ENCODE measurements at regions not wholly inside any gene's neighbourhood (a gene's known extent, or its start where the extent isn't known, plus 50 kb on each side); places are given as distances from the start of the nearest gene placed in this dataset.
A peak's percentile ranks its signal among the peaks of the same experiment; 100 is the strongest.

DNA sequence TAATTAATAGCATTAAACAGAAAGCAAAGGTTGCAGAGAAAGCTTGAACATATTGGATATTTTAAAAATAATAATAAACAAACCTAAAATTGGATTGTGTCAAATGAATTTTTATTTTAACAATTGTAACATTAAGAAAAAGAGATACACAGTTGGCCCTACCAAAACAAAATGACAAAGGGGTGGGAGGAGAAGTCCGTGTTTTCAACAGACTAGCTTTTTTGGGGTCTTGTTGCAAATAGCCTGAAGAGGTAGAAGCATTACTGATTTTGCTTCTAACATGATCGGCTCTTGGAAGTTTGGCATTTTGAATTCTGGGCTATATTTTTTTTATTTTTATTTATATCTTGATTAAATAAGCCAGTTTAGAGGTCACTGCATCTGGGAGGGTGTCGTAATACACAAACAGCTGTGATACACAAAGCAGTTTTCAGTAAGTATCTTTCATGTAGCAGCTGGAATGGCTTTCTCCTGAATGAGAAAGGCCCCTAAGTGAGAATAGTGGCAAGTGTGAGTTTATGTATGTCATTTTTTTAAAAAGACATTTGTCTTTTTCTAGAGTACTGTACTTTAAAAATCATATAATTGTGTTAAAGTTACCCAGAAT is 85.5 kb upstream of the ZNF217 start:
- no peaks in the 10 kb centered on the region for H3K9me2 ChIP-seq (replicated peaks; ENCODE audit: control insufficient read depth, low read length)
- TF ChIP-seq EZH2phosphoT487 (IDR thresholded peaks at IDR 0.05; ENCODE audit: borderline replicate concordance, low read length) = no peak
- TF ChIP-seq, protein P1, sequence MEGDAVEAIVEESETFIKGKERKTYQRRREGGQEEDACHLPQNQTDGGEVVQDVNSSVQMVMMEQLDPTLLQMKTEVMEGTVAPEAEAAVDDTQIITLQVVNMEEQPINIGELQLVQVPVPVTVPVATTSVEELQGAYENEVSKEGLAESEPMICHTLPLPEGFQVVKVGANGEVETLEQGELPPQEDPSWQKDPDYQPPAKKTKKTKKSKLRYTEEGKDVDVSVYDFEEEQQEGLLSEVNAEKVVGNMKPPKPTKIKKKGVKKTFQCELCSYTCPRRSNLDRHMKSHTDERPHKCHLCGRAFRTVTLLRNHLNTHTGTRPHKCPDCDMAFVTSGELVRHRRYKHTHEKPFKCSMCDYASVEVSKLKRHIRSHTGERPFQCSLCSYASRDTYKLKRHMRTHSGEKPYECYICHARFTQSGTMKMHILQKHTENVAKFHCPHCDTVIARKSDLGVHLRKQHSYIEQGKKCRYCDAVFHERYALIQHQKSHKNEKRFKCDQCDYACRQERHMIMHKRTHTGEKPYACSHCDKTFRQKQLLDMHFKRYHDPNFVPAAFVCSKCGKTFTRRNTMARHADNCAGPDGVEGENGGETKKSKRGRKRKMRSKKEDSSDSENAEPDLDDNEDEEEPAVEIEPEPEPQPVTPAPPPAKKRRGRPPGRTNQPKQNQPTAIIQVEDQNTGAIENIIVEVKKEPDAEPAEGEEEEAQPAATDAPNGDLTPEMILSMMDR (IDR thresholded peaks at IDR 0.05; ENCODE audit: low read depth, low read length, poor library complexity, severe bottlenecking) = no peak
- H3K4me2 ChIP-seq (ENCODE audit: low read length) = peak overlapping the region; percentile 77
- H3K79me2 ChIP-seq (ENCODE audit: control insufficient read depth, low read length) = no peaks in the 10 kb centered on the region; the same call in 1 of the 2 replicates
- H3K27ac ChIP-seq (ENCODE audit: low read depth, low read length) = peak overlapping the region; percentile 41
- no peaks in the 10 kb centered on the region for H4K20me1 ChIP-seq (ENCODE audit: control insufficient read depth, insufficient read depth, low read depth, low read length)
- peaks cover 10% of the 10 kb centered on the region; the same call in 1 of the 2 replicates for H3F3A ChIP-seq (ENCODE audit: control insufficient read depth, insufficient read depth)
- H3K4me3 ChIP-seq (ENCODE audit: low read length) = peak overlapping the region; percentile 54
- no peaks in the 10 kb centered on the region for H3K27me3 ChIP-seq (ENCODE audit: control insufficient read depth, low read length)
- peaks cover 55% of the 10 kb centered on the region for H3K4me1 ChIP-seq (ENCODE audit: control insufficient read depth, low read length)
- no peaks in the 10 kb centered on the region for H3K36me3 ChIP-seq (ENCODE audit: control insufficient read depth, low read length)
- no peaks in the 10 kb centered on the region for H3K9me3 ChIP-seq (ENCODE audit: control insufficient read depth, insufficient read depth, low read length)

- no peaks in the 10 kb centered on the region; the same call in 1 of the 2 replicates for H3K79me2 ChIP-seq (ENCODE audit: control insufficient read depth, low read length)
- H3K27ac ChIP-seq (ENCODE audit: low read depth, low read length) = peak overlapping the region; percentile 41
- no peaks in the 10 kb centered on the region for H3K9me3 ChIP-seq (ENCODE audit: control insufficient read depth, insufficient read depth, low read length)
- H3K9me2 ChIP-seq (replicated peaks; ENCODE audit: control insufficient read depth, low read length) = no peaks in the 10 kb centered on the region
- H3K27me3 ChIP-seq (ENCODE audit: control insufficient read depth, low read length) = no peaks in the 10 kb centered on the region
- H3K4me1 ChIP-seq (ENCODE audit: control insufficient read depth, low read length) = peaks cover 55% of the 10 kb centered on the region
- TF ChIP-seq, protein P1 (IDR thresholded peaks at IDR 0.05; ENCODE audit: low read depth, low read length, poor library complexity, severe bottlenecking) = peak; percentile 33
- TF ChIP-seq EZH2phosphoT487 (IDR thresholded peaks at IDR 0.05; ENCODE audit: borderline replicate concordance, low read length) = no peak
- H4K20me1 ChIP-seq (ENCODE audit: control insufficient read depth, insufficient read depth, low read depth, low read length) = no peaks in the 10 kb centered on the region
- peaks cover 10% of the 10 kb centered on the region; the same call in 1 of the 2 replicates for H3F3A ChIP-seq (ENCODE audit: control insufficient read depth, insufficient read depth)
- H3K4me2 ChIP-seq (ENCODE audit: low read length) = peak overlapping the region; percentile 77
- H3K36me3 ChIP-seq (ENCODE audit: control insufficient read depth, low read length) = no peaks in the 10 kb centered on the region
- H3K4me3 ChIP-seq (ENCODE audit: low read length) = peak overlapping the region; percentile 53
Measured at GRCh38 chr20:53678315-53678989, 84.8 kb upstream of the ZNF217 start.

DNA sequence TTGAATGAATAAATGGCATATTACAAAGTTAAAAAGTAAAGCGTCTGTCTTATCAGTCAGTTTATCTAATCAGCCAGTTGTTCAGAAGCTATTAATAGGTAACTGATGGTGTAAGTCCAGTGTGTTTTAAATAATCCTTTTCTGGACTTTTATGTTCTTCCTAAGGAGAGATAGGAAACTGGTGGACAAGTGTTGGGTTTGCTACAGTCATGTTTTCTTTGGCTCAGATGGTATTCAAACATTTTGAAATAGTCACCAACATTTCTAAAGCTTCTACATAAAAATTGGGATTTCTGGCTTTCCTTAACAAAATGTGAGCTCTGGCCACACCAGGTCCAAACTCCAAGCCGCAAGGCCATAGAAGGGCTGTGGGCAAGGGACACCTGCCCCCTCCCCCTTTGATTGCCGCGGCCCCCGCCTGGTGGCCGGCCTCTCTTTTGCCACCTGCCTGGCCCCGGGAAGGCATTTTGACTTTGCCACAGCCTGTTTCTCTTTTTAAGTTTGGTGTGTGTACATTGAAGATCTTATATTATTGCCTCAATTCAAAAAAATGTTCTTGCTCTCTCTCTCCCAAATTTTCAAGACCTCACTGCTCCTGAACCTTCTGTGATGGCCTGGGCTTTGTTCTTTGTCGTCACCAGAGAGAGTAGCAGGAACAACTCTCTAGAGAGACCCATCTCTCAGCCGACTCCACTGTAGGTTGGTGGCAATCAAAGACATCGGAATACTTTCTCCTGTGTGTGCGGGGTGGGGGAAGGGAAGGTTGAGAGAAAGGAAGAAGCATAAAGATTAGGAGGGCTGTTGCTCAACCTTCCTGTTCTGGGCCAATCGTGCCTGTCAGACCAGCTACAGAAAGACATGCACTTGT is 84.0 kb upstream of the ZNF217 start:
- no peak for TF ChIP-seq EZH2phosphoT487 (IDR thresholded peaks at IDR 0.05; ENCODE audit: borderline replicate concordance, low read length)
- TF ChIP-seq, protein P1 (IDR thresholded peaks at IDR 0.05; ENCODE audit: low read depth, low read length, poor library complexity, severe bottlenecking) = no peak
- Histone ChIP-seq H3K27me3 (ENCODE audit: control insufficient read depth, low read length) (no peaks in the 10 kb centered on the region), H3K36me3 (ENCODE audit: control insufficient read depth, low read length) (no peaks in the 10 kb centered on the region), H4K20me1 (ENCODE audit: control insufficient read depth, insufficient read depth, low read depth, low read length) (no peaks in the 10 kb centered on the region), H3K9me3 (ENCODE audit: control insufficient read depth, insufficient read depth, low read length) (no peaks in the 10 kb centered on the region), H3K27ac (ENCODE audit: low read depth, low read length) (peak overlapping the region; percentile 41), H3K9me2 (replicated peaks; ENCODE audit: control insufficient read depth, low read length) (no peaks in the 10 kb centered on the region), H3K4me3 (ENCODE audit: low read length) (peak overlapping the region; percentile 53), H3K79me2 (ENCODE audit: control insufficient read depth, low read length) (no peaks in the 10 kb centered on the region; the same call in 1 of the 2 replicates), H3K4me2 (ENCODE audit: low read length) (peak overlapping the region; percentile 77), H3K4me1 (ENCODE audit: control insufficient read depth, low read length) (peaks cover 53% of the 10 kb centered on the region), H3F3A (ENCODE audit: control insufficient read depth, insufficient read depth) (peaks cover 10% of the 10 kb centered on the region; the same call in 1 of the 2 replicates)

All from DOHH2 (cell line).